ENCODE measurements at regions not wholly inside any gene's neighbourhood (a gene's known extent, or its start where the extent isn't known, plus 50 kb on each side); places are given as distances from the start of the nearest gene placed in this dataset.

DNA sequence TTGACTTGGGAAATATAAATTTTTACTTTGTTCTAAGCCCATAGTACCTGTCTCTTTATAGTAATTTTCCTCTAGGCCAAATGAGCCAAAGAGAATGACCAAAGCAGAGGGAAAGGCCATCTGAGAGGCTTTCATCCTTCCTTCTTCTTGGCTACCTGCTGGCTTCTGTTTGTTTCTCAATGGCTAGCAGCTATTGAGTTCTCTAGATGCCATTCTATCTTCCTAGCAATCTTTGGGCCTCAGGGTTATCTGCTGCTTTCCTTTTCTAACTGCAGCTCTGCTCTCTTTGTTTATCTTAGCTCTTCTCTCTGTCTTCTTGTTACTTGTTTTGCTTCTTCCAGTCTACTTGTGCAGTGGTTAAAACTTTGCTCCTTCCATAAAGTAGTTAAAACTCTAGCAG, 601.1 kb upstream of the NRXN1 start:
- H3K36me3 ChIP-seq = no peaks in the 10 kb centered on the region
- intact Hi-C loops (cut with DNase I) = no loop called here
- H3K4me3 ChIP-seq = no peak overlapping the region
- TF ChIP-seq POLR2A (IDR thresholded peaks at IDR 0.05) (no peak), EP300 (IDR thresholded peaks at IDR 0.05) (no peak)
- TF ChIP-seq, protein P1, sequence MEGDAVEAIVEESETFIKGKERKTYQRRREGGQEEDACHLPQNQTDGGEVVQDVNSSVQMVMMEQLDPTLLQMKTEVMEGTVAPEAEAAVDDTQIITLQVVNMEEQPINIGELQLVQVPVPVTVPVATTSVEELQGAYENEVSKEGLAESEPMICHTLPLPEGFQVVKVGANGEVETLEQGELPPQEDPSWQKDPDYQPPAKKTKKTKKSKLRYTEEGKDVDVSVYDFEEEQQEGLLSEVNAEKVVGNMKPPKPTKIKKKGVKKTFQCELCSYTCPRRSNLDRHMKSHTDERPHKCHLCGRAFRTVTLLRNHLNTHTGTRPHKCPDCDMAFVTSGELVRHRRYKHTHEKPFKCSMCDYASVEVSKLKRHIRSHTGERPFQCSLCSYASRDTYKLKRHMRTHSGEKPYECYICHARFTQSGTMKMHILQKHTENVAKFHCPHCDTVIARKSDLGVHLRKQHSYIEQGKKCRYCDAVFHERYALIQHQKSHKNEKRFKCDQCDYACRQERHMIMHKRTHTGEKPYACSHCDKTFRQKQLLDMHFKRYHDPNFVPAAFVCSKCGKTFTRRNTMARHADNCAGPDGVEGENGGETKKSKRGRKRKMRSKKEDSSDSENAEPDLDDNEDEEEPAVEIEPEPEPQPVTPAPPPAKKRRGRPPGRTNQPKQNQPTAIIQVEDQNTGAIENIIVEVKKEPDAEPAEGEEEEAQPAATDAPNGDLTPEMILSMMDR (IDR thresholded peaks at IDR 0.05) = no peak
- H3K27me3 ChIP-seq = no peaks in the 10 kb centered on the region
- no peaks in the 10 kb centered on the region for H3K4me1 ChIP-seq
- H3K27ac ChIP-seq = no peak overlapping the region
- DNase-seq = no peak
- no peaks in the 10 kb centered on the region for H3K9me3 ChIP-seq

DNA sequence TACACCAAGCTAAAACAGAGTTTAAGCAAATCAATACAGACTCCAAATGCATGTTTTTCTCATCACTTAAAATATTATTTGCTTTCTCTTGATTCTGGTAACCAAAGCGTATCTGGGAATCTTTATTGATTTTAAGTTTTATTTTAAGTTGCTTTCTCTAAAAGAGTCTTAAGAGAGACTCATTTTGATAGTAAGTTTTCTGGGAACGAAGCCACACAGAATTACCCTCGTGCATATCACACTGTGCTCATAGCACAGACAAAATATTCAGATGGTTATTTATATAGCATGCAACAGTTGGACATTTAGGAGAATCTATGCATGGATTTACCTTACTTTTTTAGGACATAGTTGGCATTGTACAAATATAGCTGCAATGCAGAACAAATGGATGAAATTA, 597.5 kb upstream of the NRXN1 start:
- Histone ChIP-seq H3K9me3 (no peaks in the 10 kb centered on the region), H3K36me3 (no peaks in the 10 kb centered on the region), H3K4me3 (no peak overlapping the region), H3K27ac (no peak overlapping the region), H3K27me3 (no peaks in the 10 kb centered on the region), H3K4me1 (no peaks in the 10 kb centered on the region)
- no peak for DNase-seq
- intact Hi-C loops (cut with DNase I) = no loop called here
- TF ChIP-seq POLR2A (IDR thresholded peaks at IDR 0.05) = no peak
- TF ChIP-seq, protein P1 (IDR thresholded peaks at IDR 0.05) = no peak
- no peak for TF ChIP-seq EP300 (IDR thresholded peaks at IDR 0.05)
- TF ChIP-seq POLR2AphosphoS5 (IDR thresholded peaks at IDR 0.05) = no peak
- 76 to 80% methylated on average over 3 of the region's 3 CpGs for WGBS, 2 donors

DNA sequence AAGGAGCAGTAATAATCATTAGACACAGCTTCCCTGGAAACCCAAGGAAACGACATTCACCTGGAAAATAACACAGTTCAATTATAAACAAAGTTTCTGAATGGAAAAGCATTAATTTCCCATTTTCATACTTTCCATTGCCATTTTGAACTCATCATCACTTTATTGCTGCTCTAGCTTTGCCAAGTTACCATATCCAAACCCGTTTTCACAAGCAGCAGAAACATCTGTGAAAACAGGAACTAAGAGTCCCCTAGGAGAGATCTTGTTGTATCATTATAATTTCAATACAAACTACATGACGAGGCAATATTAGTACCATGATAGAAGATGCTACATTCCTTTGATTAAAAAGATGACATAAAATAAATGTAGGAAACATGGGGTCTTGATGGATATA, 597.0 kb upstream of the NRXN1 start:
- Histone ChIP-seq H3K4me1 (no peaks in the 10 kb centered on the region), H3K36me3 (no peaks in the 10 kb centered on the region), H3K4me3 (no peak overlapping the region), H3K9me3 (no peaks in the 10 kb centered on the region), H3K27me3 (no peaks in the 10 kb centered on the region), H3K27ac (no peak overlapping the region)
- 52 to 62% methylated on average over 3 of the region's 3 CpGs for WGBS, 2 donors
- DNase-seq = no peak
- TF ChIP-seq EP300 (IDR thresholded peaks at IDR 0.05) (no peak), POLR2A (IDR thresholded peaks at IDR 0.05) (no peak), POLR2AphosphoS5 (IDR thresholded peaks at IDR 0.05) (no peak)
- TF ChIP-seq, protein P1 (IDR thresholded peaks at IDR 0.05) = no peak
- intact Hi-C loops (cut with DNase I) = no loop called here

DNA sequence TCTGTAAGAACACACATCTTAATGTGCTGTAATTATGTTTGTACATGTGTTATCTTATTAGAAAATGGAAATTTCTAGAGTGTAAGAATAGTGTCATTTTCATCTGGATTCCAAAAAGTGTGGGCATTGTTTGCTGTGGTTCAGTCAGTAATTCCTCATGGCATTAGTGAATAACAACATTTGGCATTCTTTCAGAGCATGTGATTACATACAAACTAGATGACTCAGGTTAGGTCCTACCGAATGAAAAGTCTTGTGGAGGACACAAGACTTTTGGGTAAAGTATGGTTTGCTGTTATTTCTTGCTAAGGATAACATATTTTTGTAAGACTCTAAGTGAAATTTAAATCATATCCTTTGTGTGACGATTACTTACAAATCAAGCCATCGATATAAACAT, 593.1 kb upstream of the NRXN1 start:
- no peak overlapping the region for H3K27ac ChIP-seq
- 84 to 88% methylated on average over 3 of the region's 3 CpGs for WGBS, 2 donors
- DNase-seq = no peak
- H3K4me3 ChIP-seq = no peak overlapping the region
- TF ChIP-seq POLR2A (IDR thresholded peaks at IDR 0.05) (no peak), POLR2AphosphoS5 (IDR thresholded peaks at IDR 0.05) (no peak), EP300 (IDR thresholded peaks at IDR 0.05) (no peak)
- TF ChIP-seq, protein P1 (IDR thresholded peaks at IDR 0.05) = no peak
- H3K9me3 ChIP-seq = no peaks in the 10 kb centered on the region
- H3K27me3 ChIP-seq = no peaks in the 10 kb centered on the region
- intact Hi-C loops (cut with DNase I) = no loop called here
- H3K4me1 ChIP-seq = no peaks in the 10 kb centered on the region
- no peaks in the 10 kb centered on the region for H3K36me3 ChIP-seq

DNA sequence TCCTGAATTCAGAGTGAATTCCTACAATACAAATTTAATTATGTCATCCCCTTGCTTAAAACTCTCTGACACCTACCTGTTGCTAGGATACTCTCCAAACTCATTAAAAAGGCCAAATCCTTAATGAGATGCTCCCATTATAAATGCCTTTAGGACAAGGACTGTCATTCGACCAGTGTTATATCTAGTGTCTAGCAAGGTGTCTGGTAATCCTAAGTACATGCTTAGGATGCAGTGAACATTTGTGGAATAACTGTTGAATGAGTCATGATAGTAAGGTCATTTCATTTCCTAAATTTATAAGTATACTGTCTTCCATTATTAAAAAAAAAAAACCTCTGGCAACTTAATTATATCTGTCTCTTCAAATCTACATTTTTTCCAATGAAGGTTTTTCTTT, 588.9 kb upstream of the NRXN1 start:
- no peaks in the 10 kb centered on the region for H3K4me1 ChIP-seq
- H3K27me3 ChIP-seq = no peaks in the 10 kb centered on the region
- TF ChIP-seq, protein P1 (IDR thresholded peaks at IDR 0.05) = no peak
- TF ChIP-seq EP300 (IDR thresholded peaks at IDR 0.05) = no peak
- no peak for TF ChIP-seq POLR2AphosphoS5 (IDR thresholded peaks at IDR 0.05)
- H3K9me3 ChIP-seq = no peaks in the 10 kb centered on the region
- intact Hi-C loops (cut with DNase I) = no loop called here
- no peak for DNase-seq
- no peaks in the 10 kb centered on the region for H3K36me3 ChIP-seq
- H3K4me3 ChIP-seq = no peak overlapping the region
- 81% methylated on average over 1 of the region's 1 CpG for WGBS, 2 donors
- no peak overlapping the region for H3K27ac ChIP-seq

Measured in sigmoid colon (tissue), 6 donors.